HG02852 (cell line): ENCODE measurements at regions not wholly inside any gene's neighbourhood (a gene's known extent, or its start where the extent isn't known, plus 50 kb on each side); places are given as distances from the start of the nearest gene placed in this dataset.
A peak's percentile ranks its signal among the peaks of the same experiment; 100 is the strongest.

Experiments
- ATAC-seq: cut with Tn5 transposase; IDR thresholded peaks from one replicate; pipeline ENCODE4 v1.9.1; 2021; ENCODE audit warnings: mild to moderate bottlenecking, moderate library complexity; ENCODE audit not compliant: unreplicated experiment

DNA sequence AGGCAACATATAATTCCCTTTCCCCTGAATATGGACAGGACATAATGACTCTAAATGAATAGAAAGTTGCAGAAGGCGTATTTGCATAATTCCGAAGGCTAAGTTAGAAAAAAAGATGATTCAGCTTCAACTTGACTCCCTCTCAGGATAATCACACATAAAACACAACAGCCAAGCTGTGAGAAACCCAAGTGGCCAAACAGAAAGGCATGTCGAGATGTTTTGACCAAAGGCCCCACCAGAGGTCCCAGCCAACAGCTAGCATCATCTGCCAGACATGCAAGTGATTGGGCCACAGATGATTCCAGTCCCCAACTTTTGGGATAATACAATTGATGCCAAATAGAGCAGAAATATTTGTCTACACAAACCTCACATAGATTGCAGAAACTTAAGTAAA lies 444.9 kb downstream of the LTN1 start:
- ATAC-seq, result no peak

GRCh38 chr21:28543975-28544374 lies 448.7 kb downstream of the LTN1 start:
- ATAC-seq, result no peak

DNA sequence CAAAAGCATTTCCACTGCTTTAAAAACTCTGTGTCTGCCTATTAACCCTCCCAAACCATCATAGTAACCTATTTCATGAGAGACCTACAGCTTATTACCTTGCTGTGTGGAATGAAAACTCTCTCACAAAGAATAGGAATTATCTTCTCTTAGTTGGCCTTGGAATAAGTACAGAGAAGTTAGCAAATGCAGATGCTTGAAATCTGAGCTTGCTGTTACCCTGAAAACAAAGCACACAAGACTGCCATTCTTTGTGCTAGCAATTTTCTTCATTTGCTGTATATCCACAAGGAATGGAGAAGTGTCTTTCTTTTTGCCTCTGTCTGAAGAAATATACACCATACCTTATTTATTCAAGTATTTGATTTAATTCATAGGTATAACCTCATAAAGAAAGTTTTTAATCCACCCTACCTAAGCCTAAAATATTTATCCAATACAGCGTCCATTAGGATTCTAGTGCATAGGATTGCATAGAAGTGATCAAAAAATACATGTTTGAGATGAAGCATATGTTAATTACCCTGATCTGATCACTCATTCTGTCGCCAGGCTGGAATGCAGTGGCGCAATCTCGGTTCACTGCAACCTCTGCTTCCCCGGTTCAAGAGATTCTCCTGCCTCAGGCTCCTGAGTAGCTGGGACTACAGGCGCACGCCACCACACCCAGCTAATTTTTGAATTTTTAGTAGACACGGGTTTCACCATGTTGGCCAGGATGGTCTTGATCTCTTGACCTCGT lies 451.1 kb downstream of the LTN1 start:
- ATAC-seq, result no peak

- no peak for ATAC-seq
Observed at GRCh38 chr21:28540514-28540913, 452.2 kb downstream of the LTN1 start.

DNA sequence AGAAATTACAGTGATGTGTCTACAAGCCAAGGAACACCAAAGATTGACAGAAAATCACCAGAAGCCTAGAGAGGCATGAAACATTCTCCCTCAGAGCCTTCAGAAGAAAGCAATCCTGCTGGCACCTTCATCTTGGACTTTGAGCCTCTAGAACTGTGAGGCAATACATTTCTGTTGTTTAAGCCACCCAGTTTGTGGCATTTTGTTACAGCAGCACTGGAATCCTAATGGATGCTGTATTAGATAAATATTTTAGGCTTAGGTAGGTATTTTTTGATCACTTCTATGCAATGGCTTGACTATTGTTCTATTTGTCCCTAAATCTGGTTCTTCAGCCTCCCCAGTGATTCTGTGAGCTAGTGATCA lies 453.1 kb downstream of the LTN1 start:
- no peak for ATAC-seq

GRCh38 chr21:28538987-28539622 lies 453.6 kb downstream of the LTN1 start:
- no peak for ATAC-seq

- no peak for ATAC-seq
Observed at GRCh38 chr21:28537371-28538079, 455.2 kb downstream of the LTN1 start.

DNA sequence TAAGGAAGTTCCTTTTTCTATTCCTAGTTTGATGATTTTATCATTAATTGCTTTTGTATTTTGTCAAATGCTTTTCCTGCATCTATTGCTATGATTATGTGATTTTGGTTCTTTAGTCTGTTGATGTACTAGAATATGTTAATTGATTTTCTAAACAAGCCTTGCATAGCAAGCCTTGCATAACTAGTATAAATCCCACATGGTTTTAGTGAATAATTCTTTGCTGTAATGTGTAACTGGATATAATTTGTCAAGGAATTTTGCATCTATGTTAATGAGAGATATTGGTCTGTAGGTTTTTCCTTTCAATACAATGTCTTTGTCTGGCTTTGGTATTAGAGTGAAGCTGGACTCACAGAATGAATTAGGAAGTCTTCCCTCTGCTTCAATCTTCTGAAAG lies 460.2 kb downstream of the LTN1 start:
- ATAC-seq, result no peak

GRCh38 chr21:28523367-28523766 lies 469.3 kb downstream of the LTN1 start:
- no peak for ATAC-seq

DNA sequence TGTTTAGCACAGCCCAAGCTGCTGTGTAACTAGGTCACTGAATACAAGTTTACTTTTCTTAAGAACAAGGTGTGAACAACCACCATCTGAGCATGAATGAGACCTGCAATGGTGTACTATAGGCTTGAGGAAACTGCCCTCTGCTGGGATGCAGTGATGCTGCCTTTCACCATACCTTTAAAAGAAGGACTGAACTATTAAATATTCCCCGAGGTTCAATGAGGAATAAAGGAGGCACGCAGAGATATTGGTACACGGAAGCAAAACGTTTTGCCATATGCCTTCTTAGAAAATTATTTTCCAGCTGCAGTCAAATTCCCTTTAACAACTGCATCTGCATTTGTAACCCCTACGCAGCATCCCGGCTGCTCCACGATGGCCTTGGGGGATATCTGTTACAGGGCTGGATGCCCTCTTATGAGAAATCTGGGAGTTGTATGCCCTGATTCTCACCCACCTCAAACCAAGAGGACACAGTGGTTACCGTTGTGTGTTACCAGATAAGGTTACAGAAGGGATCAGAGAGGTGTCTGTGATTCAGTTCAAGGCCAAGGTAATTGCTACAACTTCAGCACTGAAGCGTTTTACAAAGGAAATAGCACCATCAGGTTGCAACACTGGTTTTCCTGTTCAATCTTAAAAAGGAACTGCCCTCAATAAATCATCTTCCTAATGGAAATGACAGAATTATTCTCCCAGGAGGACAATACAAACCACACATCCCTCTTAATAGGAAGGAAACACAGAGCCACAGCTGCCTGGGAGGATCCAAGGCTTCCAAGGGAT lies 470.5 kb downstream of the LTN1 start:
- ATAC-seq, result peak; percentile 44

- ATAC-seq, result no peak
Observed at GRCh38 chr21:28518630-28519029, 474.0 kb downstream of the LTN1 start.

GRCh38 chr21:28516991-28517592 lies 475.6 kb downstream of the LTN1 start:
- ATAC-seq, result peak; percentile 97

DNA sequence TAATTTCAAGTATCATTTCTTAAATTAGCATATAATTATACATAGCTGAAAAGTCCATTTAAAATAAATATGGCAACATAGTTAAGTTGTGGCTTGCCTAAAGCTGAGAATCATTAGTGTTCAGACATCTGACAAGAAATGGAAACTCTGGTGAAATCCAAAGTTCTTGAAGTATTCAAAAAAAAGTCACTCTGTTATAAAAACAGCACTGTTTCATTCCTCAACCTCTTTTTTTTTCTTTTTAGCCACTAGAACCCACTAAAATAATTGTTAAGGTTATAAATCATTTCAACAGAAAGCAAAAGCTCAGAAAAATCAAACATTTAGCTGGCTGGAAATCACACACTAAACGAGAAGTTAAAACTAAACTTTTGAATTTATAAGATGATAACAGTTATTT lies 476.7 kb downstream of the LTN1 start:
- no peak for ATAC-seq

DNA sequence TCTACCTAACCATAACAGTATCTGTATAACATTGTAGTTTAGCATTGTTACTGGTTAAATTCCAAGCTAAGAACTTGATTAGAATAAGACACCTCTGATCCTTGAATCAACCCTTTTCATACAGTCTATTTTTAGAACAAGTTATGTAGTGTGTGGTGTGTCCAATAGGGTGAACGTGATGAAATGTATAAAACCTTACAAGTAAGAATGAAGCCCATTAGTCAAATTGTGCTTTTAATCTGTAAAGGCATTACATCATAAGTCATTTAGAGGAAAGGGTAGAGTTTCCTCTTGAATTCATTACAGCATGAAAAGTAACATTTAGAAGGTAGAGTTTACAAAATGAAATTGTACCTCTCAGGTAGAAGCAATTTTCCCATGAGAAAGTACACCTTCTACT lies 479.2 kb downstream of the LTN1 start:
- ATAC-seq, result no peak

GRCh38 chr21:28509031-28509430 lies 483.6 kb downstream of the LTN1 start:
- ATAC-seq, result no peak

- no peak for ATAC-seq
Observed at GRCh38 chr21:28508126-28508525, 484.6 kb downstream of the LTN1 start.

DNA sequence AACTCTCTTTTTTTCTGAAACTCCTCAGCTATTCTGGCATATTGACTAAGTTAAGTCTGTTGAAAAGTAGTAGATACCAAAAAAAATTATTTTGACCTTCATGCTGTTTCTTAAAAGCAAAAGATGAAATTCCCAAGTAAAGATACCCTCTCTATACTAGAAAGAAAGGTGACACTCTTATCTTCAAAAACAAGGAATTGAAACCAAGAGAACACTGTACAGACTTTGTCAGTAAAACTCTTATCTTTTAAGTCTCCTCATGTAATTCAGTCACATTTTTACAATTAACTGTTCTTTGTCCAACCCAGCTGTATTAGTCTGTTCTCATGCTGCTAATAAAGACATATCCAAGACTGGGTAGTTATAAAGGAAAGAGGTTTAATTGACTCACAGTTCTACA lies 496.2 kb downstream of the LTN1 start:
- no peak for ATAC-seq

- no peak for ATAC-seq
Observed at GRCh38 chr21:28492127-28492526, 500.6 kb downstream of the LTN1 start.

DNA sequence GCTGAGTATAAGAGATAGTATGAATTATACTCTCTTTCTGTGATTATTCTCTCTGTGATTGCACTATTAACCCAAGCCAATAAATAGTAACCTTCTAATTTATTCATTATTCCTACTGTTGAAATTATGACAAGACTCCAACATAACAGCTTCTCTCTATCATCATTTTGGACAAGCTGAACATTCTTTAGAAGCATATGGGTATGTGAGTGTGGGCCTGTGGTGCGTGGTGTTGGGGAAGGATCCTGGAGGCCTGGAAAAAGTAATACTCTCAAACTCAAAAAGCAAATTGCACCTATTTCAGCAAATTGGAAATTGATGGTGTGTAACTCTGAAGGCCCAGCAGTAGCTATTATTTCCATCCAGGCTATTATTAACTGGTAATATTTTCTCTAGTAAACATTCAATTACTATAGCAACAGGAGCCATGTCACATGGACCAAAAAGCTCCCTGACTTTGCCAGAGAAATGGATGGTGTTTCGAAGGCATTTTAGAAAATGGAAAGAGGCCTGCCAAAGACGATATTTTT lies 502.8 kb downstream of the LTN1 start:
- ATAC-seq, result no peak

DNA sequence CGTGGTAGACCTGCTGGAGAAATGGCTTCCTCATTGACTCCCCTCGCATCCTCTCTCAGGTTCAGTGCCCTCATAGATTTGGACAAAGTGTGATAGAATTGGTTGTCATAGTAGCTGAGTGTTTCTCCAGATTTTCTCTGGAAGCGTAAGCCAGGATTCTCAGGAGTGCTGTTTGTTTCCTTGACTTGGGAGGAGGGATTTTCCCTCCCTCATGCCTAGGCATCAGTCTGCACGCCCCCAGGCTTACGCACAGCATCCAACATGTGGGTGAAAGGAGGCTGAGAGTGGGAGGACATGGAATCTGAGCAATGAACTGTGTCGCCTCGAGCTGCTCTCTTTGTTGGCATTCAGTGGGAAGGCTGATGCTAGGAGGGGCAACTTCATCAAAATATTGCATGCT lies 503.5 kb downstream of the LTN1 start:
- ATAC-seq, result no peak
